ENCODE measurements at regions not wholly inside any gene's neighbourhood (a gene's known extent, or its start where the extent isn't known, plus 50 kb on each side); places are given as distances from the start of the nearest gene placed in this dataset.

DNA sequence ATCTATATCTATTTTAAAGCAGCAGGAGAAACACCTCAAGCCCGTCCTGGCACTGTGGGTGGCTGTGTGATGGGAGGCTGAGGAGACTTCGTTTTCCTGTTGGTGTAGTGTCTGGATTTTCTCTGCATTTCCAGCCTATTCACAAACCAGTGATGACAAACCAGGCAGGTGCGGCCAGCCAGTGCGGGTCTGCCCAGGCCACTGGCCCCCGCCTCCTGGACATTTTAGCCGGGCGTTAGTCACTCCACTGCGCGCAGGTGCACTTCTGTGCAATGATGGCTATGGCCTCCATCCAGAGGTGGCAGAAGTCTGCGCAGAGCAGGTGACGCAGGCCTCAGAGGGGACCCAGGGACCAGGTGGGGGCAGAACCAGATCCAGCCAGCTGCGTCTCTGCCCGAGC, 64.9 kb upstream of the PITRM1 start:
- DNase-seq (ENCODE audit: low spot score), result no peak

- no peak for DNase-seq (ENCODE audit: low spot score)
Observed at GRCh38 chr10:3236644-3237404, 64.2 kb upstream of the PITRM1 start.

- DNase-seq (ENCODE audit: low spot score), result no peak
Observed at GRCh38 chr10:3235996-3236510, 63.5 kb upstream of the PITRM1 start.

- no peak for DNase-seq (ENCODE audit: low spot score)
Observed at GRCh38 chr10:3235395-3235794, 62.8 kb upstream of the PITRM1 start.

GRCh38 chr10:3233486-3233990, 61.0 kb upstream of the PITRM1 start:
- DNase-seq (ENCODE audit: low spot score), result no peak

DNA sequence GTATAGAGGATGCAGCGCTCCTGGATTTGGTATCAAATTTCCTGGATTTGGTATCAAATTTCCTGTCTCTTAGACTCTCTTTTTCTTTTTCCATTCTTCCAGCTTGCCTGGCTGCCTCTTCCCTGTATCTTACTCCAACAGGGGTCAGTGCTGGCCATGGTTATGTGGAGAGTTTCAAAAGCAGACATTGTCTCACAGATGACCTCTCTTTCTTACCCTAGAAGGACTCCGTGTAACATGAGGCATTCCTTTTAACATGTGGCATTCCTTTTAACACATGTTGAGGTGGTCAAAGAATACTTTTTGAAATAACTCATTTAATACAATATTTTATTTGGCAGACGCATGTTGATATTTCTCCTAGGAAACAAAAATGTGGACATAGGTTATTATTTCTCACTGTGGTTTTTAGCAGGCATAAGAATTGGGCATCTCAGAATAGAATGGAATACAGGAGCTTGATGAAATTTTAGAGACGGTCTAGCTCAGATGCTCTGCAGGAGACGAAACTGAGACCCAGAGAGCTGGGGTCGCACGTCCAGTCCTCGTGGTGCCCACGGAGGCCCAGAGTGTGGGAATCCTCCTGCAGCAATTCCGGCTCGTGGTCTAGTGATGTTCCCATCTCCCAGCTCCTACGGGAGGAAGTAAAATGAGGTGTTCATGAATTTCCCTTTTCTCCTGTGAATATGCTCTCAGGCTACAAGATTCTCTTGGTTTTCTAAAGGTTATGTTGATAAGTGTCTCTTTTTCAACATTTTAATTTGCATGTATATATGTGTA, 59.6 kb upstream of the PITRM1 start:
- no peak for DNase-seq (ENCODE audit: low spot score)

DNA sequence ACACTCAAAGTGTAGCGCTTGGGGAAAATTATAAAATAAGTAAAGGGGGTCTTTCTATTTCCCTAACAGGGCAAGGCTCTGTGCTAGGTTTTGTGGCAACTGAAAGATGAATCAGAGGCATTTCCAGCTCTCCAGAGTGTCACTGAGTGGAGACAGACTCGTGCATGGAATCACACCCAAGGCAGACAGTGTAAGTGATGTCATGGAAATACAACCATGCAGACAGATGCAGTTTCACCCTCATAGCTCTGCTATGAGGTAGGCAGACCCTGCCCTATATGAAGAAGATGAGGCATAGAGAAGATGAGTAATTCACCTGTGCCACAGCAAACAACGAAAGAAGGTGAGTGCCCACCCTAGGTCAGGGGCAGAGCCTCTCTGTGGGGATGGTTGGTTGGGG, 57.2 kb upstream of the PITRM1 start:
- no peak for DNase-seq (ENCODE audit: low spot score)

DNA sequence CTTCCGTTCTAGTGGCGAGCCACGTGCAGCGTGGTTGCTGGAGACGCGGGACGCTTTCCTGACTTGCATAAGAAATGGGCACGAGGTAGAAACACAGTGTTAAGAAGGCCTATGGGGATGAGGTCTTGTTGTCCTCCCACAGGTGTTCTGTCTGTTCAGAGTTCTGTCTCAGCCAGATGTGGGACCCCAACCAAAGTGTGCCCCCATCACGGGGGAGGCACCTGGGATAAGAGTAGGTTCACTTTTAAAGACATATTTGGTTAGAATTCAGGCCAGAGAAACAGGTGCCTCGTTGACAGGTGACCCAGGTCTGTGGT, 56.0 kb upstream of the PITRM1 start:
- DNase-seq (ENCODE audit: low spot score), result no peak

DNA sequence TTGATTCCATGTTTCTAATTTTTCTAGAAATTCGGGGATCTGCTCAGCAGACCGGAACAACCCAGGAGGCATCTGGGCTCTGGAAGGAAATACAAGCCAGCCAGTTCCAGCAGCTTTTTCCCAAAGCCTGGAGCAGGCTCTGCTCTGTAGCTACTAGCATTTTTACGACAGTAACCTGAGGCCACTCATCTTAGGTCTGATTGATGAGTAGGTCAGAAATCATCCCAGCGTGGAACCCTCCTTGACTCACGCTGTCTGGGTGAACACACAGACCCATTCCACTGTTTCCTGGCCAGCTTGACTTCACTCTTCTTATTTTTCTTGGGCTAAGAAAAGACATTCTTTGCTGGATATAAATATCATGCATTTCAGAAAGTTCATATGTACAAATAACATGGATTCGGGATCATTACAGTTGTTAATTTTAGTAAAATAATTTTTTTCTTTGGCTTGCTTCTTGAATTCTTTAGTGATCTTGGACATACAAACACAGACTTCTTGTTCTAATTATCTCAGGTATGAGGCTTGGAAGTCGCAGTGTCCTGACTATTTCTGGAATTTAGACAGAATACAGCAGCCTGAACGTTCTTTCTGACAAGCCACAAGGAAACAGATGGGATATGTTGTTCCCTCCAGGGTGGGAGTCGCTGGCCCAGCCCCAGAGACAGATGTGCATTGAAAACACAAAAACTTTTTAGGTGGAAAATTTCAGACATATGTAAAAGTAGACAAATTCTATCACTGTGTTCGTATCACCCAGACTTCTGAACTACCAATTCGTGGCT, 54.6 kb upstream of the PITRM1 start:
- DNase-seq (ENCODE audit: low spot score), result no peak

GRCh38 chr10:3225561-3225960, 53.0 kb upstream of the PITRM1 start:
- no peak for DNase-seq (ENCODE audit: low spot score)

DNA sequence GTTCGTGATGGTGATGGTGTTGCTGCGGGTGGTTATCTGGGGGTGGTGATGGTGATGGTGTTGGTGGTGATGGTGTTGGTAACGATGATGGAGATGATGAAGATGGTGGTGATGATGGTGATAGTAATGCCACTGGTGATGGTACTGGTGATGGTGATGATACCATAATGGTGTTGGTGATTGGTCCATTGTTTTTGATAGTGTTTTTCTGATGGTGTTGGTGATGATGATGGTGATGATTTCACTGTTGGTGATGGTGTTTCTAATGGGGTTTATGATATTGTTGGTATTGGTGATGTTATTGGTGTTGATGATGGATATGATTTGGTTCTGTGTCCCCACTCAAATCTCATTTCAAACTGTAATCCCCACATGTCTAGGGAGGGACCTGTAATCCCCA, 51.7 kb upstream of the PITRM1 start:
- DNase-seq (ENCODE audit: low spot score), result no peak

DNA sequence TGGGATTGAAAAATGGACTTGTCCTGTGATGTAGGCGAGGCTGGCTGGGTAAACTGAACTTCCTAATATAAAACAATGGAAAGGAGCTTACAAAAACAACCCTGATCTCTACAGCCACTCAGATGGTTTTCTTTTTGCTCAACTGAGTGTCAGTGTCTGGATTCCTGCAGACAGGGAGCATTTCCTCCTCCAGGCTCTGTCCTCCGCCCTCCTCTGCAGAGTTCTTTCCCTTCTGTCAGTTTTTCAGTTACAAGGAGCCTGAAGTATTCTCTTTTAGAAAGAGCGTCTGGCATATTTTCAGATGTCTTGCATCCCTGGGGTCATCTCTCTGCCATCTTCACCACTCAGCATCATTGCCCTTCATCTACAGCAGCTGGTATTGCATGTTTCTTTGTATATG, 50.0 kb upstream of the PITRM1 start:
- DNase-seq (ENCODE audit: low spot score), result no peak

All from D341Med (cell line).